Kasumi-1 (cell line): ENCODE measurements at regions not wholly inside any gene's neighbourhood (a gene's known extent, or its start where the extent isn't known, plus 50 kb on each side); places are given as distances from the start of the nearest gene placed in this dataset.
"Not testable (repeated sequence)": the region's sequence is repeated elsewhere in the genome, so short reads cannot be mapped to it uniquely, and the experiment has no call there.

Experiments
- DNase-seq, 2 experiments: peaks; one replicate each; lab custom pipeline; 2025; lab: John Stamatoyannopoulos, UW

DNA sequence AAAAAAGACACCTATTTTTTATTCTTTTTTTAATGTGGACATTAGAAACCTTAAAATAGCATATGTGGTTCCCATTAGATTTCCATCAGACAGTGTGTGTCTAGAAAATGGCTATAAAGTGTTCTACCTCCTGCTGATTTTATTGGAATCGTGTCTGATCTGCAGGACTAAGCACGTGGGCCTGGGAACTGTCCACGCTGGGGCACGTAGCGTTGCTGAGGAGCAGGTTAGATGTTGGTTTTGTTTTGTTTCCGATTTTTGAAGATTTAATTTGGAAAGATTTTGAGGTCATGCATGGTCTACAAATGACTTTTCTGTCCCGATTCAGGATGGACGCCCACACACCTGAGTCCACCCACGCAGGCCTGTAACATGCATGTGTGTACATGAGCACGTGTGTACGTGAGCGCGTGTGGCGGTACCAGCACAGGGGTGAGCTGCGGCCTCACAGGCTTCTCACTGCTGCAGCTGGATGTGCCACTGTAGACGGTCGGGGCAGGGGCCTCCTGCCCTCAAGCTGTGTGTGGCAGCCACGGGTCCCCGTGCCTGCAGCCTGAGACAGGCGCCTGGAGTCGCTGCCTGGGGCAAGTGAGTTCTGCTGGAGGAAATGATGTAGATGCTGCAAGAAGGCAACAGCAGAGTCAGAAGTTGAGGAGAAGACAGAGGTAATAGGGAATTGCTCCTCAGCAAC lies 99.7 kb upstream of the CTDP1 start:
- DNase-seq = no peak

GRCh38 chr18:79580498-79581171 lies 99.0 kb upstream of the CTDP1 start:
- DNase-seq = no peak

DNA sequence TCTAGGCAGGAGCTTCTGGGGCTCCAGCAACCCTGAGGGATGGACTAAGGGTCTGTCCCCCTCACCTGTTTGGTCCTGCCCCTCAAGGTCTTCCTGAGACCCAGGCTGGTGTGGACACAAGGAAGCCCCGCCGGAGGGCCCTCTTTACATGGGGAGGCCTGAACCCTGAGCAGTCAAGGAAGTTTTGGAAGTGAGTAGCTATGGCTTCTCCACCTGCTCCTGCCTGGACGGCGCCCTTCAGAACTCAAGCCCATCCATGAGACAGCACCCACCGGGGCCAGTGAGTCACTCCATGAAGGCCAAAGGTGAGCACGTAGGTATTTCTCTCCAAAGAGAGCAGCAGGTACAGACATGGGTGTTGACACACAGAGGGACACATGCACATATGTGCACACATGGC lies 98.2 kb upstream of the CTDP1 start:
- no peak for DNase-seq

DNA sequence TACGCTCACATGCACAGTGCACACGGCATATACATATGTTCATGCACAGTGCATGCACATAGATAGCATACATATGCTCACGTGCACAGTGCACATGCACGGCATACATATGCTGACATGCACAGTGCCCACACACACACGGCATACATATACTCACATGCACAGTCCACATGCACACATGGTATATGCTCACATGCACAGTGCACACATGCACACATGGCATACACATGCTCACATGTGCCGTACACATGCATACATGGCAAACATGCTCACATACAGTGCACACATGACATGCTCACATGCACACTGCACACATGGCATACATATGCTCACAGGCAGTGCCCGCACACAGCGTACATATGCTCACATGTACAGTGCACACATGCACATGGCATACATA lies 97.7 kb upstream of the CTDP1 start:
- DNase-seq = no peak

GRCh38 chr18:79582978-79583377 lies 96.6 kb upstream of the CTDP1 start:
- DNase-seq = no peak

DNA sequence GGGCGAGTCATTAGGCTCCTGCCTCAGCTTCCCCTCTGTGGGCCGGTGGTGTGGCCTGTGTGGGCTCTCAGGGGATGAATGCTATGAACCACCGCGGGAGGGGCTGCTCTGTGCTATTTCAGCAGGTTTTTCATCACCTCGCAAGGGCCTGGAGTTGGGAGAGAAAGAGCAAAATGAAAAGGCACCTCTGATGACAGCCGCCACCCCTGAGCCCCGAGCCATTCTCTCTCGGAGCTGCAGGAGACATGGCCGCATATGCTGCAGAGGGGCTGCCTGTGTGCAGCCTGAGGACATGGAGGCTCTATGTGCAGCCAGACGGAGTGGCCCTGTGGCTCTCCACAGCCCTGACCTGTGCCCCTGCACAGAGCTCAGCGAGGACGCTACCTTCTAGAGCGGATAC lies 96.2 kb upstream of the CTDP1 start:
- DNase-seq = no peak

DNA sequence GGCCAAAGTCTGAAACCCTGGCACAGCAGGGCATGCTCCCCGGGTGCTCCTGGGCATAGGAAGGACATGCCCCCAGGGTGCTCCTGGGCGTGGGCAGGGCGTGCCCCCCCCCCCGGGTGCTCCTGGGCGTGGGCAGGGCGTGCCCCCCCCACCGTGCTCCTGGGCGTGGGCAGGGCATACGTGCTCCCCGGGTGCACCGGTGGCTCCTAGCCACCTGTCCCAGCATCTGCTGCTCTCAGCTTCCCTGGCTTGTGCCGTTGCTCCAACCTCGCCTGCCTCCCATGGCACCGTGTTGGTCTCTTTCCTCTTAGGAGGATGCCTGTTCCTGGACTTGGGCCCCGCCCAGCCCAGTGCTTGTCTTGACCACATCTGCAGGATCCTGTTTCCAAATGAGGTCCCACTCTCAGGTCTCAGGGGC lies 95.6 kb upstream of the CTDP1 start:
- no peak for DNase-seq

DNA sequence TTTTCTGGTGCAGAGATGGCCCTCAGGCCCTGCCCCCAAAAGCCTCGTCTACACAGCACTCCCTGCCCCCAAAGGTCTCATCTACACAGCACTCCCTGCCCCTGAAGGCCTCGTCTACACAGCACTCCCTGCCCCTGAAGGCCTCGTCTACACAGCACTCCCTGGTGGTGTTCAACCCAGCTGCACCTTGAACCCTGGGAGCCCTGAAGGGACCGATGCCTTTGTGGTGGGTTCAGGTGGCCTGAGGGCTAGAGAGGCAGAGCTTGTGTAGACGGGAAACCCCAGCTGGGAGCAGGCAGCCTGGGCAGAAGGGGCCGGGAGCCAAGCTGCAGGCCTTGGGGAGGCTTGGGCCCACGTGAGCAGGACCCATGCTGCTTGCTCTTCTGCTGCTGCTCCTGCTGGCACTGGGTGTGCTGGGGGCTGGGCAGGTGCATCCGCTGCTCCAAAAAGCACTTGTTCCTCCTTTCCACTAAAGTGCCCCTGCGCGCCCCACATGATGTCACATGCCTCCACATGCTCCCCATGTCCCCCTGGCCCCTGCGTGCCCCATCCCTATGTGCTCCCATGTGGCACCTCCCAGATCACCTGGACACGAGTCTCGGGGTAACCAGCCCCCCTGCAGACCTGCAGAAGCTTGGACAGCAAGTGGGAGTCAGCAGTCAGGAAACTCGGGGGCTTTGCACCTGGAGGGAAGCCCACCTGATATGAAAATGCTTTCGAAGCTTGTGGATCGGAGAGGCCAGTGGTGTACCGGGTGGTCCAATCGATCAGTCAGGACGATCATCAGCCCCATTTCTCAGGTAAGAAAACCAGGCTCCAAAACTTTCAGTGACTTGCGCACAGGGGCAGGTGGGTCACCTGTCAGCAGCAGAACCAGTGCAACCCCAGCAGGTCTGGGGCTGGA lies 94.9 kb upstream of the CTDP1 start:
- no peak for DNase-seq

GRCh38 chr18:79585395-79586370 lies 93.9 kb upstream of the CTDP1 start:
- no peak for DNase-seq

GRCh38 chr18:79586436-79587225 lies 93.0 kb upstream of the CTDP1 start:
- no peak for DNase-seq

GRCh38 chr18:79587226-79587741 lies 92.3 kb upstream of the CTDP1 start:
- no peak for DNase-seq

GRCh38 chr18:79587779-79588635 lies 91.6 kb upstream of the CTDP1 start:
- DNase-seq = no peak

DNA sequence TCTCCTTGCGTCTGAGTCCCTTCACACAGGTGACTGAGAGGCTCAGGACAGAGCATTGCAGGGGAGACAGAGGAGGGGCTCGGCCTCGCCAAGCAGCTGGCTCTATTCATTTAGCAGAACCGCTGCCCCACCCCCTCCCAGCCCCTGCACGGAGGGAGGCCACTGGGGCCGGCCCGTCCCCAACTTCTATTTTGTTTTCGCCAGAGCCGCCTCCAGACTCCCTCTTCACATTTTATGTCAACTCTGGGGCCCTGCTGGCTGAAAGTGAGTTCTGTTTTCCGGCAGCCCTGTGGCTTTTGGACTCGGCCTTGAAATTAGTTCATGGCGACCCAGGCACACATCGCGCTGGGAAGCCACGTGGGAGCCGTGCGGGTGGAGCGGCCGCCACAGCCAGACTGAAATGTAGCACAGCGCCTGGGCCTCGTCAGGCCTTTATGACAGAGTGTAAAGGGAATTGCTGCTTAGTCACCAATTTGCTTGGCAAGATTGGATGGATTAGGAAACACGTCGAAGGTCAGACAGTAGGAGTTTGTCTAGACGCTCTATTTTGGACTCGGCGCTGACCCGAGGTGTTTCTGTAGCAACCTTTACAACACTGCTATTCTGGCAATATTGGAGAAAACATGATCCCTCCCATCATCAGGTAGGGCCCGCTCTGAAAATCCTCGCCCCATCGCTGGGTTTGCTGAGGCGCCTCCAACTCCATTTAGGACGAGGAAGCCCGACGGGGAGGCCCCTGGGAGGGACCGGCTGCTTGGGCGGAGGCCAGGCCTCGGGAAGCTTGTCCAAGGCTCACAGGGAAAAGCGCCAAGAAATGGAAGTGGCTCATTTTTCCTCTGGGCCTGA lies 90.7 kb upstream of the CTDP1 start:
- DNase-seq = no peak

GRCh38 chr18:79589601-79590091 lies 90.0 kb upstream of the CTDP1 start:
- no peak for DNase-seq

GRCh38 chr18:79590191-79591031 lies 89.2 kb upstream of the CTDP1 start:
- DNase-seq = no peak

DNA sequence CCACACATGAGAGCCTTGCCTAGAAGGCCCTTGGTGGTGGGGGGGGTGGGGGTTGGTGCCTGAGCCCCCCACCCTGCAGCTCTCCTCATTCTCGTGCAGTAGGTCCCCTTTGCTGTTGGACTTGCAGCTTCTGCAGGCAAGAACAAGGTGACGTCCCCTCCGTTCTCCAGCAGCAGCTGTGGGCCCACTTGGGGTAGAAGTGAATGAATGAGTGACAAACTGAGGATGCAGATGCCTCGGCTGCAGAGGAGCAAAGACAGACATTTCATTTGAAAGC lies 88.6 kb upstream of the CTDP1 start:
- no peak for DNase-seq

- DNase-seq = not testable (repeated sequence)
These were observed 86.9 kb upstream of the CTDP1 start for GRCh38 chr18:79592684-79593083.

DNA sequence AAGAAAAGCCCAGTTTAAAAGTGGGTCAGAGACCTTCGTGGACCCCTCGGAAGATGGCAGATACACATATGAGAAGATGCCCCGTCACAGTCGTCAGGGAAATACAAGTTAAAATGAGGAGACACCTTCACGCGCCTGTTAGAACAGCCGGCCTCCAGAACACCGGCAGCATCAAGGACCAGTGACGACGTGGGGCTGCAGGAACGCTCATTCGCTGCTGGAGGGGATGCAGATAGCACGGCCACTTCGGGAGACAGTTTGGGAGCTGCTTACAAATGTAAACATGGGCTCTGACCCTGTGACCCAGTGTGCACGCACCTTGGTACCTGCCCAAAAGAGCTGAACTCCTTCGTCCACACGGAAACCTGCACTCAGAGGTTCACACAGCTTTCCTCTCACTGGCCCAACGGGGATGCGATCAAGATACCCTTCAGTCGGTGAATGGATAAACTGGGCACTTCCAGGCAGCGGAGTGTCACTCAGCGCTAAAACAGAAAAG lies 83.7 kb upstream of the CTDP1 start:
- no peak for DNase-seq
